ENCODE measurements at regions not wholly inside any gene's neighbourhood (a gene's known extent, or its start where the extent isn't known, plus 50 kb on each side); places are given as distances from the start of the nearest gene placed in this dataset.

DNA sequence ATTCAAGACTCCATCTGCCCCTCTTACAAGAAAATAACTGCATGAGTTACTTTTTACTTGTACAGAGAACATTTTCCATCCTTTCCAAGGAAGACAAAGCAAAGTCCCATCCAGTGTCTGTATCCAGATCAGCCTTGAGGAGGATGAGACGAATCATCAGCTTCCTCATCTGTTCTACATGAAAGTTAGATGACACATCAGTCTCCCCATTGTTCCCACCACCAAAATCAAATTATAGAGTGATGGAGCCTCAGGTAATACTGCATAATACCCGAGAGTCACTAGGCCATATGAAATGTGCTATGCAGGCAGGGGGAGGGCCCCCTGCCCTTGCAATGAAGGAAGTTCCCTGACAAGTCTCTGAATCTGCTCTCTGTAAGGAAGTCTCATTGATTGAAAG is 1244.6 kb upstream of the SLC10A2 start:
- Histone ChIP-seq H3K4ac (ENCODE audit: low read length) (no peak overlapping the region), H4K91ac (ENCODE audit: low read depth, low read length, poor library complexity) (no peak overlapping the region), H4K8ac (ENCODE audit: low read depth, low read length) (no peak overlapping the region), H3K4me2 (ENCODE audit: insufficient read depth, low read length, poor library complexity, severe bottlenecking) (no peak overlapping the region), H3K14ac (ENCODE audit: low read length) (no peak overlapping the region), H2BK120ac (ENCODE audit: low read depth, low read length) (no peak overlapping the region), H3K18ac (ENCODE audit: low read length) (no peak overlapping the region), H3K9me3 (replicated peaks in 1 of 2; ENCODE audit: control insufficient read depth in 2 of 2, insufficient read depth in 1 of 2, low read depth in 1 of 2, low read length in 2 of 2) (peaks cover 0 to 2% of the 10 kb centered on the region in 2 donors), H3K4me1 (ENCODE audit: control insufficient read depth in 2 of 2, insufficient read depth in 1 of 2, low read depth in 1 of 2, low read length in 2 of 2) (no peaks in the 10 kb centered on the region), H2BK5ac (ENCODE audit: low read length) (no peak overlapping the region), H2BK15ac (ENCODE audit: low read length) (no peak overlapping the region), H3K36me3 (replicated peaks in 1 of 2; ENCODE audit: control insufficient read depth in 2 of 2, insufficient read depth in 2 of 2, low read length in 2 of 2) (no peaks in the 10 kb centered on the region), H3K27ac (replicated peaks; ENCODE audit: low read length) (no peak overlapping the region), H3K23ac (ENCODE audit: low read depth, low read length, poor library complexity) (no peak overlapping the region), H2AK5ac (ENCODE audit: low read depth, low read length) (no peak overlapping the region), H3K79me1 (ENCODE audit: low read depth, low read length) (no peaks in the 10 kb centered on the region), H3K27me3 (ENCODE audit: control insufficient read depth in 3 of 3, insufficient read depth in 3 of 3, low read depth in 1 of 3, low read length in 3 of 3) (no peaks in the 10 kb centered on the region), H3K4me3 (ENCODE audit: low read length in 2 of 2) (no peak overlapping the region), H3K9ac (ENCODE audit: low read depth, low read length, poor library complexity) (no peak overlapping the region), H2BK12ac (ENCODE audit: low read length) (no peak overlapping the region), H2AFZ (ENCODE audit: low read length) (no peak overlapping the region)
- WGBS, 2 donors (ENCODE audit: extremely low coverage in 2 of 2, insufficient read length in 2 of 2, insufficient replicate concordance in 1 of 2): no CpG with 5 or more reads among the region's 2 CpGs
- no peak for DNase-seq (ENCODE audit: low spot score)

DNA sequence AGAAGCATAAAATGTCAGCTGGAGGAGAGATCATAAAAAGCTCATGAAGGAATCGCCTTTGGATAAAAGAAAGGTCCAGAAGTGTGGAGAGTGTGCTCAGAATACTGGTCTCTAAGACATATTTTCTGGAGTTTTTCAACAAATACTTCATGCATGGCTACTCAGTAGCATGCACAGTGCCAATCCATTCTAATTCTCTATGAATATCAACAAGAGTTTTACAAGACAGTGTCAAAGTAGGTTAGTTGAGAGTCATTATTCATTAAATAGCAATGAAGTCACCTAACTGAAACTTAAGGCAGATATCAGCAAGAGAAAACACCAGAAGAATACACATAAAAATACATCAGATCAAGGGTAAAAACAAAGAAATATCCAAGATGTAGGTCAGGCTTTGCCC is 1243.2 kb upstream of the SLC10A2 start:
- Histone ChIP-seq H3K79me1 (ENCODE audit: low read depth, low read length) (no peaks in the 10 kb centered on the region), H3K18ac (ENCODE audit: low read length) (no peak overlapping the region), H3K36me3 (replicated peaks in 1 of 2; ENCODE audit: control insufficient read depth in 2 of 2, insufficient read depth in 2 of 2, low read length in 2 of 2) (no peaks in the 10 kb centered on the region), H3K9me3 (replicated peaks in 1 of 2; ENCODE audit: control insufficient read depth in 2 of 2, insufficient read depth in 1 of 2, low read depth in 1 of 2, low read length in 2 of 2) (peaks cover 0 to 2% of the 10 kb centered on the region in 2 donors), H3K9ac (ENCODE audit: low read depth, low read length, poor library complexity) (no peak overlapping the region), H2BK15ac (ENCODE audit: low read length) (no peak overlapping the region), H3K27me3 (ENCODE audit: control insufficient read depth in 3 of 3, insufficient read depth in 3 of 3, low read depth in 1 of 3, low read length in 3 of 3) (no peaks in the 10 kb centered on the region), H4K91ac (ENCODE audit: low read depth, low read length, poor library complexity) (no peak overlapping the region), H3K4me3 (ENCODE audit: low read length in 2 of 2) (no peak overlapping the region), H2BK12ac (ENCODE audit: low read length) (no peak overlapping the region), H3K23ac (ENCODE audit: low read depth, low read length, poor library complexity) (no peak overlapping the region), H3K4me1 (ENCODE audit: control insufficient read depth in 2 of 2, insufficient read depth in 1 of 2, low read depth in 1 of 2, low read length in 2 of 2) (no peaks in the 10 kb centered on the region), H4K8ac (ENCODE audit: low read depth, low read length) (no peak overlapping the region), H3K4ac (ENCODE audit: low read length) (no peak overlapping the region), H3K14ac (ENCODE audit: low read length) (no peak overlapping the region), H2AFZ (ENCODE audit: low read length) (no peak overlapping the region), H2BK5ac (ENCODE audit: low read length) (no peak overlapping the region), H2AK5ac (ENCODE audit: low read depth, low read length) (no peak overlapping the region), H3K27ac (replicated peaks; ENCODE audit: low read length) (no peak overlapping the region), H2BK120ac (ENCODE audit: low read depth, low read length) (no peak overlapping the region), H3K4me2 (ENCODE audit: insufficient read depth, low read length, poor library complexity, severe bottlenecking) (no peak overlapping the region)
- DNase-seq (ENCODE audit: low spot score): no peak
- WGBS, 2 donors (ENCODE audit: extremely low coverage in 2 of 2, insufficient read length in 2 of 2, insufficient replicate concordance in 1 of 2): no CpG with 5 or more reads among the region's 1 CpG

- Histone ChIP-seq H3K9me3 (replicated peaks in 1 of 2; ENCODE audit: control insufficient read depth in 2 of 2, insufficient read depth in 1 of 2, low read depth in 1 of 2, low read length in 2 of 2) (no peaks in the 10 kb centered on the region), H3K4me2 (ENCODE audit: insufficient read depth, low read length, poor library complexity, severe bottlenecking) (no peak overlapping the region), H3K18ac (ENCODE audit: low read length) (no peak overlapping the region), H4K91ac (ENCODE audit: low read depth, low read length, poor library complexity) (no peak overlapping the region), H2AK5ac (ENCODE audit: low read depth, low read length) (no peak overlapping the region), H2BK15ac (ENCODE audit: low read length) (no peak overlapping the region), H2BK12ac (ENCODE audit: low read length) (no peak overlapping the region), H4K8ac (ENCODE audit: low read depth, low read length) (no peak overlapping the region), H3K14ac (ENCODE audit: low read length) (no peak overlapping the region), H3K27me3 (ENCODE audit: control insufficient read depth in 3 of 3, insufficient read depth in 3 of 3, low read depth in 1 of 3, low read length in 3 of 3) (no peaks in the 10 kb centered on the region), H3K9ac (ENCODE audit: low read depth, low read length, poor library complexity) (no peak overlapping the region), H3K4ac (ENCODE audit: low read length) (no peak overlapping the region), H3K4me3 (ENCODE audit: low read length in 2 of 2) (no peak overlapping the region), H3K23ac (ENCODE audit: low read depth, low read length, poor library complexity) (no peak overlapping the region), H2BK120ac (ENCODE audit: low read depth, low read length) (no peak overlapping the region), H3K4me1 (ENCODE audit: control insufficient read depth in 2 of 2, insufficient read depth in 1 of 2, low read depth in 1 of 2, low read length in 2 of 2) (no peaks in the 10 kb centered on the region), H3K79me1 (ENCODE audit: low read depth, low read length) (no peaks in the 10 kb centered on the region), H2BK5ac (ENCODE audit: low read length) (no peak overlapping the region), H3K36me3 (replicated peaks in 1 of 2; ENCODE audit: control insufficient read depth in 2 of 2, insufficient read depth in 2 of 2, low read length in 2 of 2) (no peaks in the 10 kb centered on the region), H2AFZ (ENCODE audit: low read length) (no peak overlapping the region), H3K27ac (replicated peaks; ENCODE audit: low read length) (no peak overlapping the region)
- DNase-seq (ENCODE audit: low spot score): no peak
- WGBS, 2 donors (ENCODE audit: extremely low coverage in 2 of 2, insufficient read length in 2 of 2, insufficient replicate concordance in 1 of 2): no CpG with 5 or more reads among the region's 4 CpGs
Observed at GRCh38 chr13:104301171-104301975, 1235.2 kb upstream of the SLC10A2 start.

DNA sequence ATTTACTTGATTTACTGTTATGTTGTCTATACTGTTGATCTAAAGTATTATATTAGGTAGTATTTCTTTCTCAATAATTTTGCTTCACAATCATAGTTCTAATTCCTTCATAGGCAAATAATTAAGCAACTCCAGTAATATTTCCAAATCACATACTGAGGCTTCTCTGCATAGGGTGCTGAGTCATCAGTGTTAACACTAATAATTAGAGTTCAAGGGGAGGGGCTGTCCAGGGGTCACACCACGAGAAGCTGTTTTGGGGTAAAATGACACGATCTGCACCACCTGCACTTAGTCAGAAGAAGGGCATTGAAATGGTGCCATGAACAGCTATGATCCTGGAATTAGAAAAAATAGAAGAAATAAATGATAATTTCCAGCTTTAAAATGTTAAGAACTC is 1230.9 kb upstream of the SLC10A2 start:
- Histone ChIP-seq H2BK120ac (ENCODE audit: low read depth, low read length) (no peak overlapping the region), H2AK5ac (ENCODE audit: low read depth, low read length) (no peak overlapping the region), H3K9ac (ENCODE audit: low read depth, low read length, poor library complexity) (no peak overlapping the region), H3K79me1 (ENCODE audit: low read depth, low read length) (no peaks in the 10 kb centered on the region), H3K23ac (ENCODE audit: low read depth, low read length, poor library complexity) (no peak overlapping the region), H3K36me3 (replicated peaks in 1 of 2; ENCODE audit: control insufficient read depth in 2 of 2, insufficient read depth in 2 of 2, low read length in 2 of 2) (no peaks in the 10 kb centered on the region), H3K27me3 (ENCODE audit: control insufficient read depth in 3 of 3, insufficient read depth in 3 of 3, low read depth in 1 of 3, low read length in 3 of 3) (no peaks in the 10 kb centered on the region), H3K4ac (ENCODE audit: low read length) (no peak overlapping the region), H4K91ac (ENCODE audit: low read depth, low read length, poor library complexity) (no peak overlapping the region), H2BK15ac (ENCODE audit: low read length) (no peak overlapping the region), H3K4me1 (ENCODE audit: control insufficient read depth in 2 of 2, insufficient read depth in 1 of 2, low read depth in 1 of 2, low read length in 2 of 2) (no peaks in the 10 kb centered on the region), H2BK12ac (ENCODE audit: low read length) (no peak overlapping the region), H3K18ac (ENCODE audit: low read length) (no peak overlapping the region), H2BK5ac (ENCODE audit: low read length) (no peak overlapping the region), H2AFZ (ENCODE audit: low read length) (no peak overlapping the region), H3K27ac (replicated peaks; ENCODE audit: low read length) (no peak overlapping the region), H3K14ac (ENCODE audit: low read length) (no peak overlapping the region), H3K4me3 (ENCODE audit: low read length in 2 of 2) (no peak overlapping the region), H3K9me3 (replicated peaks in 1 of 2; ENCODE audit: control insufficient read depth in 2 of 2, insufficient read depth in 1 of 2, low read depth in 1 of 2, low read length in 2 of 2) (no peaks in the 10 kb centered on the region), H4K8ac (ENCODE audit: low read depth, low read length) (no peak overlapping the region), H3K4me2 (ENCODE audit: insufficient read depth, low read length, poor library complexity, severe bottlenecking) (no peak overlapping the region)
- WGBS, 2 donors (ENCODE audit: extremely low coverage in 2 of 2, insufficient read length in 2 of 2, insufficient replicate concordance in 1 of 2): no CpG with 5 or more reads among the region's 2 CpGs
- DNase-seq (ENCODE audit: low spot score): no peak

Measured in neuronal stem cell (in vitro differentiated cells).